SK-N-SH treated with all-trans-retinoic acid at 6 μM for 48 hours (cell line): ENCODE measurements at regions not wholly inside any gene's neighbourhood (a gene's known extent, or its start where the extent isn't known, plus 50 kb on each side); places are given as distances from the start of the nearest gene placed in this dataset.

ENCODE experiments used
- ISL1 ChIP-seq: fragments of 250-450 bp; sonication (Bioruptor Pico); IDR thresholded peaks from 2 replicates; pipeline ENCODE4 v2.1.2; 2022; ENCODE audit warnings: mild to moderate bottlenecking, moderate library complexity
- OSR1 ChIP-seq: fragments of 250-450 bp; sonication (Bioruptor Pico); IDR thresholded peaks from 2 replicates; pipeline ENCODE4 v1.8.0; 2022; ENCODE audit warnings: moderate library complexity, mild to moderate bottlenecking, inconsistent platforms
- ZFP30 ChIP-seq: fragments of 450-650 bp; formaldehyde crosslinking; IDR thresholded peaks from 2 replicates; pipeline ENCODE4 v1.5.0; 2022; ENCODE audit warnings: mild to moderate bottlenecking, moderate library complexity
- ZNF565 ChIP-seq: fragments of 450-650 bp; formaldehyde crosslinking; conservative IDR thresholded peaks from 2 replicates; pipeline ENCODE4 v1.5.0; 2020; ENCODE audit warnings: low read depth, mild to moderate bottlenecking, moderate library complexity

DNA sequence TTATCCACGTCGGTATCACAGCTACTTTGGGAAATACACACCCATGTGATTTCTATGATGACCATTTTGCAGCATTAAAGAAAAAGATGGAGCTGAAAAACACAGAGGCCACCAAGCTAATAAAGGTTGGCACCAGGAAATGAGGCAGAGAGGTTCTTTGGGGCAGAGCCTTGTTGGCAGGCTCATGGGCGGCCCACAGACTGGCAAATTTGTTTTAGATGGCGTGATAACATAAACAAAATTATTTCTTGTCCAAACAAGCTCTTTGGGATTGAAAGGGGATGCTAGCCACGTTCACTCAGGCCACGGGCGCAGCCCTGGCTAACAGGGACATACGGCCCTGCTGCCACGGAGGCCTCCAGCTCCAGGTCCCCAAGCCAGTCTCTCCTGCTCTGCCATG, 135.9 kb upstream of the ZMIZ1 start:
- TF ChIP-seq ZFP30 (CRISPR knock-in tag) (no peak), OSR1 (CRISPR knock-in tag) (no peak), ISL1 (no peak), ZNF565 (no peak)
